Endothelial cell of umbilical vein (primary cell): ENCODE measurements at regions not wholly inside any gene's neighbourhood (a gene's known extent, or its start where the extent isn't known, plus 50 kb on each side); places are given as distances from the start of the nearest gene placed in this dataset.

Experiments
- EZH2 ChIP-seq: IDR thresholded peaks from 2 replicates; pipeline ENCODE4 v1.6.1; 2012; ENCODE audit warnings: borderline replicate concordance, low read depth, mild to moderate bottlenecking, moderate library complexity, low read length, inconsistent platforms; ENCODE audit not compliant: severe bottlenecking
- FOS ChIP-seq: IDR thresholded peaks from 2 replicates; pipeline ENCODE4 v1.6.1; 2011; ENCODE audit warnings: mild to moderate bottlenecking, low read length, moderate library complexity, borderline replicate concordance; ENCODE audit not compliant: insufficient read depth
- JUN ChIP-seq: IDR thresholded peaks from 2 replicates; pipeline ENCODE4 v1.6.1; 2011; ENCODE audit warnings: borderline replicate concordance, low read depth; ENCODE audit not compliant: insufficient read length, insufficient read depth
- MYC ChIP-seq: IDR thresholded peaks from one replicate; pipeline ENCODE4 v1.6.1; 2011; ENCODE audit warnings: mild to moderate bottlenecking, low read depth, low read length
- POLR2A ChIP-seq: IDR thresholded peaks from 2 replicates; pipeline ENCODE4 v1.6.1; 2012; ENCODE audit warnings: low read depth, mild to moderate bottlenecking, control low read depth, low read length
- POLR2AphosphoS5 ChIP-seq: IDR thresholded peaks from 2 replicates; pipeline ENCODE4 v1.6.1; 2012; ENCODE audit warnings: low read depth, mild to moderate bottlenecking, control low read depth, low read length, moderate library complexity; ENCODE audit not compliant: insufficient read depth
- TF ChIP-seq, protein P1 (sequence below), 2 donors: IDR thresholded peaks; 1 replicate in 1 of 2; 2 replicates in 1 of 2; pipeline ENCODE4 v1.5.1; 2011; ENCODE audit warnings: low read length in 2 of 2, mild to moderate bottlenecking in 2 of 2, moderate library complexity in 2 of 2, control low read depth in 1 of 2, inconsistent platforms in 1 of 2, low read depth in 1 of 2; ENCODE audit not compliant: insufficient read depth in 1 of 2; ENCODE audit errors: extremely low read depth in 1 of 2

DNA sequence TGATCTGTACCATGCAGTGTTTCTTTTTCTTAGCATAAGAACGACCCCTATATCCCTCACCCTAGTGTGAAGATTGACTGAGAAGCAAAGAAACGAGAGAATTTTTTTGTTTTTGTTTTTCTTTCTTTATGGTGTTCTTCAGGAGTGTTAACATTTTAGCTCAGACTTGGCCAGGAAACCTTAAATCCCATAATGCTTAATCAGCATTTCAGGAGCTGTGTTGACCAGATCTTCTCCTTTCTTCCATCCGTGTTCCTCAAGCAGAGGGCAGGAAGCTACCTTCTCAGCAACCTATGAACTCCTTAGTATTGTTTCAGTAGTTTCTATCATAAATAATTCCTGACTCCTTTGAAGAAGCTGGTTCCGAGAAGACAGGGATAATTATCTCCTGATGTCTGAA, 1501.5 kb downstream of the STIM2 start:
- TF ChIP-seq, protein P1, sequence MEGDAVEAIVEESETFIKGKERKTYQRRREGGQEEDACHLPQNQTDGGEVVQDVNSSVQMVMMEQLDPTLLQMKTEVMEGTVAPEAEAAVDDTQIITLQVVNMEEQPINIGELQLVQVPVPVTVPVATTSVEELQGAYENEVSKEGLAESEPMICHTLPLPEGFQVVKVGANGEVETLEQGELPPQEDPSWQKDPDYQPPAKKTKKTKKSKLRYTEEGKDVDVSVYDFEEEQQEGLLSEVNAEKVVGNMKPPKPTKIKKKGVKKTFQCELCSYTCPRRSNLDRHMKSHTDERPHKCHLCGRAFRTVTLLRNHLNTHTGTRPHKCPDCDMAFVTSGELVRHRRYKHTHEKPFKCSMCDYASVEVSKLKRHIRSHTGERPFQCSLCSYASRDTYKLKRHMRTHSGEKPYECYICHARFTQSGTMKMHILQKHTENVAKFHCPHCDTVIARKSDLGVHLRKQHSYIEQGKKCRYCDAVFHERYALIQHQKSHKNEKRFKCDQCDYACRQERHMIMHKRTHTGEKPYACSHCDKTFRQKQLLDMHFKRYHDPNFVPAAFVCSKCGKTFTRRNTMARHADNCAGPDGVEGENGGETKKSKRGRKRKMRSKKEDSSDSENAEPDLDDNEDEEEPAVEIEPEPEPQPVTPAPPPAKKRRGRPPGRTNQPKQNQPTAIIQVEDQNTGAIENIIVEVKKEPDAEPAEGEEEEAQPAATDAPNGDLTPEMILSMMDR (IDR thresholded peaks at IDR 0.05; ENCODE audit: extremely low read depth in 1 of 2, insufficient read depth in 1 of 2, low read depth in 1 of 2, low read length in 2 of 2) = no peak
- no peak for TF ChIP-seq EZH2
- TF ChIP-seq POLR2A = no peak
- TF ChIP-seq JUN = no peak
- TF ChIP-seq POLR2AphosphoS5 = no peak
- no peak for TF ChIP-seq MYC
- TF ChIP-seq FOS = no peak
